NCI-H510A (cell line): ENCODE measurements at regions not wholly inside any gene's neighbourhood (a gene's known extent, or its start where the extent isn't known, plus 50 kb on each side); places are given as distances from the start of the nearest gene placed in this dataset.

Experiments
- DNase-seq: peaks from one replicate; lab custom pipeline; 2025; lab: John Stamatoyannopoulos, UW

DNA sequence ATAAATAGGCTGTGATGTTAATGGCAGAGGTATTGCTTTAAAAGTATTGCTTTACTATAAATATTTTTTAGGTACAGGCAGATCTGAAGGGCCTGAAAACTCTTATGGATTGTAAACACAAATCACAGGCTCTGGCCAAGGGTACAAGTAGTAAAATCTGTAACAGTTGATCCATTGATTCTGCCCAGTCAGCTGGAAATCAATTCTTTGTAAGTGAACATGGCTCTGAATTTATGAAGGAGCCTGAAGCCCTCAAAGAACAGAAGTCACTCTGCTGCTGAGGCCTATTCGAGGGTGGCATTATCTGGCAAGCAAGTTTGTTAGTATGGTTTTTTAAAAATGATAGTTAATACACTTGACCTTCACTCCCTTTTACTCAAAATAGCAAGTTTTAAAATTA is 834.0 kb upstream of the TMPRSS15 start:
- no peak for DNase-seq

DNA sequence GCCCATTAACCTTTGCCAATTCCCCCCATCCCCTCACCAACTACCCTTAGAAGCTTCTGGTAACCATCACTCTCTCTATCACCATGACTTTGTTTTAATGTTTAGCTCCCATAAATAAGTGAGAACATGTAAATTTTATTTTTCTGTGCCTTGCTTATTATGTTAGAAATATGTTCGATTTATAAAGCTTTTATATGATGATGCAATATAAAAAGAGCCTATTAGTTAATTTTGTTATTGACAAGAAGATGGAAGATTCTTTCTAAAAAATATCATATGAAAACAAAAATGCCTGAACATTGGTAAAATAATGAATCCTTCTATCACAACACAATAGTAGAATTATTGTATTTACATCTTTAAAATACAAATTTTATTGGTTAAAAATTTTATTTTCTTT is 836.1 kb upstream of the TMPRSS15 start:
- DNase-seq = no peak

DNA sequence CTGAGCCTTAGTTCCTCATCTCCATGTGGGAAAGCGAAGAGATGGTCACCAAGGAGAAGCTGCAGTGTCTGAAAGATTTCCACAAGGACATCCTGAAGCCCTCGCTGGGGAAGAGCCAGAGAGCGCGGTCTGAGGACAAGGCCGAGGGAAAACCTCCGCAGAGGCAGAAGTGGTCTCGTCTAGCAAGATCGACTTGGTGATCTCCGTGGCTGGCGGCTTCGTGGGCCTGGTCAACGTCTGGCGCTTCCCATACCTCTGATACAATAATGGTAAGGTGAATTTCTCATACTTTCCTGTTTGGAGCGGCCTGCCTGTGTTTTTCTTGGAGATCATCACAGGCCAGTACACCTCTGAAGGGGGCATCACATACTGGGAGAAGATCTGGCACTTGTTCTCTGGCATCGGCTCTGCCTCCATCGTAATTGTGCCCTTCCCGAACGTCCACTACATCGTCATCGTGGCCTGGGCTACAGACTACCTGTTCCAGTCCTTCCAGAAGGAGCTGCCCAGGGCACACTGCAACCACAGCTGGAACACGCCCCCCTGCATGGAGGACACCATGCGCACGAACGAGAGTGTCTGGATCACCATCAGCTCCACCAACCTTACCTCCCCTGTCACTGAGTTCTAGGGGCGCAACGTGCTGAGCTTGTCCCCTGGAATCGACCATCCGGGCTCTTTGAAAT is 841.1 kb upstream of the TMPRSS15 start:
- DNase-seq = no peak

DNA sequence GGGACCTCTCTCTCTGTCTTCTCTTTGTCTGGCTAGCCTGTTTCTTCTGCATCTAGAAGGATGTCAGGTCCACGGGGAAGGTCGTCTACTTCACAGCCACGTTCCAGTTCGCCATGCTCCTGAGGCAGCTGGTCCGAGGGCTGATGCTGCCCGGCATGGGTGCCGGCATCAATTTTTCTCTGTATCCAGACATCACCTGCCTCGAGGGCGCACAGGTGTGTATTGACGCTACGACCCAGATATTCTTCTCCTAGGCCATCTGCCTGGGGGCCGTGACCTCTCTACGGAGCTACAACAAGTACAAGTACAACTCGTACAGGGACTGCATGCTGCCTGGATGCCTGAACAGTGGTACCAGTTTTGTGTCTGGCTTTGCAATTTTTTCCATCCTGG is 841.6 kb upstream of the TMPRSS15 start:
- DNase-seq = no peak

DNA sequence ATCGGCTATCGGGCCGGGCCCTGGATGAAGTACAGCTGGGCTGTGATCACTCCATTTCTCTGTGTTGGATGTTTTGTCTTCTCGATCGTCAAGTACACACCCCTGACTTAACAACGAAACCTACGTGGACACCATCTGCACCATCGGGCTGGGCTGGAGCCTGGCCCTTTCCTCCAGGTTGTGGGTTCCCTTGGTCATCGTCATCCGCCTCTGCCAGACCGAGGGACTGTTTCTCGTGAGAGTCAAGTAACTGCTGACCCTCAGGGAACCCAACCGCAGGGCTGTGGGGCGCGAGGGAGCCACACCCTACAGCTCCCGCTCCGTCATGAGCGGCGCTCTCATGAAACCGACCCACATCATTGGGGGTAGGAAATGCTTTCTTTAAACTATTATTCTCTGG is 842.4 kb upstream of the TMPRSS15 start:
- DNase-seq = no peak

DNA sequence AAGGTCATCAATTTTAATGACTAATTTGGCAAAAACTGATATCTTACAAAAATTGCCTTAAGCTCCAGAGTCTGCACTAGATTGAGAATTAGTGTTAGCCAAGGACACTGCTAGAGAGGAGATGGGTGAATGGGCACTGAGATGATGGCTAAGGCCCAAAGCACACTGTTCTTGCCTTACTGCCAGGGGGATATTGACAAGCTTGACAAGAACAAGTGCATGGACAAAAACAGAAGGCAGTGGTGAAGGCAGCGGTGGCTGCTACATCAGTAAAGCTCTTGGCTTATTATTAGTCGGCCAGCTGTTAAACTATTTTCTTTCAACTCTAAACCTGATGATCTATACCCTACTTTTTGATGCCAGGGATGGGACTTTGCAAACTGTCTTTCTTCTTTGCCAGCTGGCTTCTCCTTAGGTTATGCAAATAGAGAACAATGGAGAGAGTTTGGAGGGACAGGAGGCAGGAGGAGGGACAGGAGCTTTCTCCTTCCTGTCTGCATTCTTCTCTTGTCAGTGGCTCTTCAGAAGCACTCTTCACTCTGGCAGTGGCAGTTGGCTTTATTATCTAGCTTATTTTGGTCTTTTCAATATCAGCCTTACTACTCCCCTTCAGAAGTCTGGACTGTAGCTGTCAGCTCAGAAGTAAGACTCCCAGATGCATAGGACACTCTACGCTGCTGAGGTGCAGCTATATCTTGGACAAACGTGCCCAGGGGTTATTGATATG is 853.5 kb upstream of the TMPRSS15 start:
- no peak for DNase-seq

DNA sequence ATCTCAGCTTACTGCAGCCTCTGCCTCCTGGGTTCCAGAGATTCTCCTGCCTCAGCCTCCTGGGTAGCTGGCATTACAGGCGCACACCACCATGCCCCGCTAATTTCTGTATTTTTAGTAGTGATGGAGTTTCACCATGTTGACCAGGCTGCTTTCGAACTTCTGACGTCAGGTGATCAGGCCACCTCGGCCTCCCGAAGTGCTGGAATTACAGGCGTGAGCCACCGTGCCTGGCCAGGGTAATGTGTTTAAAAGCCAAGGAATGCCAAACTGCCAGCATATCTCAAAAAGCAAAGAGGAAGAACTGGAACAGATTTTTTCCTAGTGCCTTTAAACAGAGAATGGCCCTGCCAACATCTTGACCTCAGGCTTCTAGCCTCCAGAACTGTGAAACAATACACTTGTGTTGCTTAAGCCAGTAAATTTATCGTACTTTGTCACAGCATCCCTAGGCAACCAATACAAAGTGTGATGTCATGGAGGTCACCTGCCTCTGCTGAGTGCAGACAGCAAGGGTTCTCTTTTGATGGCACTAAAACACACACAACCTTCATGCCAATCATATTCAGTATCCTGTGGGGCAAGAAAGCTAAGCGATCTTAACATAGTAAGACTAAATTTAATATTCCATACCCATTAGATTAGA is 858.3 kb upstream of the TMPRSS15 start:
- DNase-seq = no peak

DNA sequence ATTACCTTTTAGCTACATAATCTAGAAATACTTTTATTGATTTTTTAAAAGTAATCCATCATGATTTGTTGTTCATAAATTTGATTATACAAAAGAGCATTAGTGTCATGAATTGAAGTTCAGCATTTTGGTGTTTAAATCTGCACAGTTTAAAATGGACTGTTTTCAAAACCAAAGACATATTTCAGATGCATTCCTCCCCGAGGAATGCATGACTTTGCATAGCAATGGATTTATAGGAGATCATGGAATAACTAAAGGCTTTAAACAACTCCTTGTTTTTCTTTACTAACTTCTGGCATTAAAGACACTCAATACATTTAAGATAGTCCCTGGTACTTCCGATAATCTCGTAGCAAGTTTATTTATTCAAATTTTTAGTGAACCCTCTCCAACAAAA is 863.1 kb upstream of the TMPRSS15 start:
- DNase-seq = no peak

DNA sequence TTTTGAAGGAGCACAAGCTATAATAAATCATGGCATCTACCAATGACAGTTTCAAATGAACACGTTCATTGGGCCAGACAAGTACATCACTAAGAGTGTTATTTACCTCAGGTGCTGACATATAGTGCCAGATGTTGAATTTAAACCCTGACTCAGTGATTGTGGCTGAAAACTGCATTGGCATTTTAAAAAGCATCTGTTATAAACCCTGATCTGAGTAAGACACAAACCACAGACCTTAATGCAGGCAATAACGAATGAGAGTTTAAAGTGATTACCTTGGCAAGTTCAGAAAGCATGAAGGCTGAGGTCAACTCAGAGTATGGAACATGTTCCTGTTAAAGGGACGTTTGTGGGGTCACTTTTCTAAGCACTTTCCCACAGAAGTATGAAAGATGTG is 865.1 kb upstream of the TMPRSS15 start:
- DNase-seq = no peak

DNA sequence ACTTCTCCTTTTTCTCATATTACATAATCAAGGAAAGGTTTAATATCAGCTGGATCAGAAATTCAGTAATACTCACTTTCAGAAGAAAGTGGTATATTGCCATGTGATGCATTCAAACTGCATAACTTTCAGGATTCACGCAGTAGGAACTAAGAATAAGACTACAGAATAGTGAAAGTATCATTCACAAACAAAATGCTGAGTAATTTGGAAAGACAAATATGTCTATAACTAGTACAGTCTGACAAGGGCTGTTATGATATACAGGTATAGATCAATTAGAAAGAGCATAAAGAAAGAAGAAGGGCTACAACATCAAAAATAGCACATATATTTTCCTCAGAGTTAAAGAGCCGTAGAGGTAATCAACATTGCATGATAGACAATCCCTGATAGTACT is 871.5 kb upstream of the TMPRSS15 start:
- DNase-seq = no peak

DNA sequence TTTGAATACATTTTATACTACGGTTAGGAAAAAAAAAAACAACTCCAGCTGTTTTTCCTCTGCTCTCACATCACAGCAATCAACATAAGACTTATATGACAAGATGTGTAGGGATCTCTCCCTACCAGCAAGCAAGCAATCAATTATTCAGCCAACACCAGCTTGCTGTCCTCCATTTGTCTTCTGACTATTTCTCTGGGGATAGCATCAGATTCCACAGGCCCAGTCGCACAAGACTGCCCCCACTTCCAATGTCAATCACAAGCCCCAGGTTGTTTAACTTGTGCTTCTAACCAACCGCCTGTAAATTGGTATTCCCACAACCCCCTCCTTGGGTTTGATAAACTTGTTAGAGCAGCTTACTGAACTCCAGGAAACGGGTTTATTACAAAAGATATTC is 873.1 kb upstream of the TMPRSS15 start:
- no peak for DNase-seq

DNA sequence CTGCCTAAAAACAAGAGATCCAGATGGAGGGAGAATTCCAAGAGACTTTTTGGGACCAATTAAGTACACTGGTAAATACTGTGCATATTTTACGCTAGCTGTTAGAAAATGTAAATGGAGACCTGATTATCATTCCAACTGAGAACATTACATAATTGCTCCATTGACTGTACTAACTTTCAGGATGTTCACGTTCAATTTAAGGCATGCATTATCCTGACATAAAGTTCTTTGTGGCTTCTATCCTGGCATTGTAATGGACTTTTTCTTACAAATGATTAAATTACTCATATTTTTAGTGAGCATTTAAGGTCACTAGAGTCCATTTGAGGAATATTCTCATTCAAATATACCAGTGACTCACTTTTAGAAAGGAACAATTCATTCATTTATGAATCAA is 883.3 kb upstream of the TMPRSS15 start:
- no peak for DNase-seq

DNA sequence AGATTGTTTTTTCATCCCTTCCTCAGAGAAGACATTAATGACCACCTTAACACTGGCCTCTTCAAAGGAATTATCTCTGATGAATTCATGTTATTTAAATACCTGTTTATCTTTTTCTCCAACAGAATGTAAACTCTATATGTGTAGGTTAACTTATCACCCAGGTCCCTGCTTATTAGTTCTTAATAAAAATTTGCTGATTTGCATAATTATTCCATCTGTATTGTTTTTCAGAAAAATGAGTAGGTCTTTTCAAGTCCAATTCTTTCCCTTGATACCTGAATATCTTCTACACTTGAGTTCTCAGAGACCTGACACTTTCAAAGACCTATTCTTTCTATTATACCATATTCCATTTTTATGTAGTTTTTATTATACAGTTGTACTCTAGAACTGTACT is 886.7 kb upstream of the TMPRSS15 start:
- no peak for DNase-seq

DNA sequence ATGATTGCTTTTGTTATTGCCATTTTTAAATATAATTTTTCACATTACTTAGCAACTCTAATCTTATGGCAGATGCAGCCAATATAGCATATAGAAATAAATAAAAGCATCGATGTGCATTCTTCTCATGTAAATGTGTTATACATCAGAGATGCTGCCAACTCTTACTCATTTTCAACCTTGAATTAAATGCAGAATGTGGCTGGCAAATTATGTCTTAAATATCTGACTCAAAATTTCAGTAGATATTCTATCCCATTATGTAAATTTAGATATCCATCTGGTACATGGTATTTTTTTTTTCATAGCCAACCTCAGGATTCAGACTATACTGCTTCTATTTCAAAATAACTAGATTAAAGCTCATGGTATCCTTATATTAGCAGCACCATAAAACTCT is 916.7 kb upstream of the TMPRSS15 start:
- no peak for DNase-seq

DNA sequence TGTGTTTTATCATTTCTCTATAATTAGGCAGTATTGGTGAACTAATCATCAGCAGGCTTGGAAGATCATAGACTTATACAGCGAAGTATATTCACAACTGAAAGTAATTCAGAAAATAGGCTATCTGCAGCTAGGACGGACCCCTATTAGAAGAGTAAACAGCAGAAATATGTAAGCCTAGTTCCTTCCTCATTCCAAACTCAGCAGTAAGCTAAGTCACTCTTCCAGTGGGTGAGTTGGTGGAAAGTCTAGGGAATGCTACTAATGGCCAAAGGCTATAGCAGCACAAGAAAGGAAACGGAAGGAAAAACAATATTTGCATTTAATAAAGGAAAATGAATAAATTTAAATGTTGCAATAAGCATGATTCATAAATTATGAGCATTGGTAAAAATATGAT is 918.1 kb upstream of the TMPRSS15 start:
- DNase-seq = no peak

DNA sequence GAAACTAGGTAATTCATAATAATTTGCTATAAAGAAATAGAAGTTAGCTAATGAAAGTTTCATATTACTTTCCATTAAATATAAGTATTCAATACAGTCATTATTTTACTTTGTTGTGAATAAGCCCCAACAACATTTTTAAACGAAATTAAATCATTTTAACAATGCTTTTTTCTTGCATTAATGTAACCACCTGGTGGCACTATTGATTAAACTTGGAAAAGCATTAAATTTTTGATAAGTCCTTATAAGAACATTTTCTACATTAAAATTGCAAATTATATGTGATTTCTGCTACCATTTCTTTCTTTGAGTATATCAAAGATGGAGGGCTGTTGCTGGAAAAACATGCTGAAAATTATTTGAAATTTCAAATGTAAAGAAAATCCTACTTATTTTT is 918.8 kb upstream of the TMPRSS15 start:
- no peak for DNase-seq

DNA sequence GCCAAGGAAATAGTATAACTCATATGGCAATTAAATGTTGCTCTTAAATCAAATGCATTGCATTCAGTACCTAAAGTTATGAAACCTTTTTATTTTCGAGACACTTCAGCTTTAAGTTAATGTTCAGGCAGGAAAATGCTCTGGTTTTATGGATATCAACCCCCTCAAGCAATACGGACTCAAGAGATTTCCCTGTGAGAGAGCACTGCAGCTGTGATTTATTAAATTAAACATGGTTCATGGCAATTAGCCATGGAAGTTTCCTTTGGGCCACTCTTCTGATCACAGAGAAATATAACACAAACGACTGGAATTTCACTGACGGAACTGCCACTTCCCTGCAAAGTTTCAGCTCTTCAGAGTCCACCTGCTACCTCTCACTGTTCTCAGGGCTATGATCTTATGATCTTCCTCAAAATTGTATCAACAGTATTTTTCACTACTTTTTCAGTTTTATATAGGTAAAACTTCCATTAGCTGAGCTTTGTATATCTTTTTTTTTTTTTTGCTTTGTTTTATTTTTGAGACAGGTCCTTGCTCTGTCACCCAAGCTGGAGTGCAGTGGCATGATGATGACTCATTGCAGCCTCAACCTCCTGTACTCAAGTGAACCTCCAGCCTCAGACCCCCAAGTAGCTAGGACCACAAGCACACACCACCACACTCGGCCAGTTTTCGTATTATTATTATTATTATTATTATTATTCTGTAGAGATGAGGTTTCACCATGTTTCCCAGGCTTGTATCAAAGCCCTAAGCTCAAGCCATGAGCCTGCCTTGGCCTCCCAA is 923.1 kb upstream of the TMPRSS15 start:
- no peak for DNase-seq

DNA sequence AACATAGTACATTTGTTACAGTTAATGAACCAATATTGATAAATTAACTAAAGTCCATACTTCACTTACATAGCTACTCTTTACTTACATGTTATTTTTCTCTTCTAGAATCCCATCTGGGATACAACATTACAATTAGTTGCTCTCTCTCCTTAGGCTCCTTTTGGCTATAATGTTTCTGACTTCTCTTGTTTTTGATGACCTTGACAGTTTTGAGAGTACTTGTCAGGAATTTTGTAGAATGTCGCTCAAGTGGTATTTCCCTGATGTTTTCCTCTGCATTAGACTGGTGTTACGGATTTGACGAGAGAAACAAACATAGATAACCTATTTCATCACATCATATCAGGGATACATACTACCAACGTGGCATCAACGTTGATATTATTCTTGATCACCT is 925.4 kb upstream of the TMPRSS15 start:
- no peak for DNase-seq

DNA sequence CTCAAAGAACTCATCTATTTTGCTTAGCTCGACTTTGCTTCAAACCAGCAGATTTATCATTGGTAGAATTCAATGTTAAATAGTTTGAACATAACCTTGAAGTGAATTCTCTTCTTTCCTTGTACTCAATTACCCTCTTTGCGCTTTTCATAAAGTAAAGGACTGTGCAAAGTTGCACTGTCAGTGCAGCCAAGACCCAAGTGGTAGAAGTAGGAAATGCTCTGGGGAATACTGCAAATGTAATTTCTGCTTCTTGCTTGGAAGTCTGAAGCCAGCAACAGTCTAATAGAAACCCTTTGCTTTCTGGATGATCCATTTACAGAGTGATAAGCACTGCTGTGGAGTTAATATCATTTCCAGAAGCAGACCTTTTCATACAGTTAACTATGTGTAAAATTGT is 936.7 kb upstream of the TMPRSS15 start:
- DNase-seq = no peak

DNA sequence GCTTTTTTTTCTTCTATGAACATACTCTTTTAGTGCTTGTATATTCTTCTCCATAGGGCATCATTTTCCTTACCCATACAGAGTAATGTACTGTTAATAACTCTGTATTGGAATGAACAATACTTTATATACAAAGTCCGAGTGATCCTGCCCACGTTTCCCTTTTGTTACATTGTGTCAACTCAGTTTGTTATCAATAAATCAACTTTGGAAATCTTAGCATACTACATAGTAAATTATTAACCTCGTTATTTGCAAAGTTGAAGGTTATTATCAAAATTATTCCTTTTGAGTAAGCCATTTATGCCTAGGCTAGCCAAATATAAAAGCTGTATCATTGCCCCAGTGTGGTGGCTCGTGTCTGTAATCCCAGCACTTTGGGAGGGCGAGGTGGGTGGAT is 937.4 kb upstream of the TMPRSS15 start:
- DNase-seq = no peak

DNA sequence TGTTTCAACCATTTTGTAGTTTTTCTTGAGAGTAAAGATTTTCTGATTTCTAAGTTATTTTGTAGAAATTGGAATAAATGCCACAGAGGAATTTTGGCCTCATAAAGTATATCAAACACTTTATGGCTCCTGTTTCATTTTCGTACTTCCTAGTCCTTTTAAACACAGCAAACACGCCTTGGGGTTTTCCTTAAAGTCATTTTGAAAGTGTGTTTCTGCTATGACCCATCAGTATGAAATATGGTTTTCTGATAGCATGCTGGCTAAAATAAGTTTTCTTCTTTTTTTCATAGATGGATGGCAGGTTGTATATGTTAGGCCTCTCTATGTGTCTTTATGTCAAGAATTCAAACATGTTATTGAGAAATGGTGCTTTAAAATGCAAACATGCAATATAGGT is 940.1 kb upstream of the TMPRSS15 start:
- no peak for DNase-seq

DNA sequence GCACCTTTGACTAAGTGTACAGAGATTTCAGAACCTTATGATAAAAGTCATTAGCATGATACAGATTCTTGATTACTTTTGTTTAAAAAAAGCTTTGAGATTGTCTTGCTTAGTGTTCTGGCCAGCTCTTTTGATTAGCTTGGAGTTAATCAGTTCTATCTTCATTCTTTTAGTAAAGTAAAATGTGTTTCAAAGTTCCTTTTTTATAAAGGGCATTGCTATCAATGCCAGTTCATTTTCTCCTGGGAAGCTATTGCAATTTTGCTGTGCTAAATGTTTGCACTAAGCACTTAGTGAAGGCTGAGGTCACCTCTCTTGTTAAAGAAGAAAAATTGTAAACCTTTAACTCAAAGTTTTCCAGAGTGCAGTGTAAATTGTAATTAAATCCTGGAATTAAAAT is 946.7 kb upstream of the TMPRSS15 start:
- no peak for DNase-seq

DNA sequence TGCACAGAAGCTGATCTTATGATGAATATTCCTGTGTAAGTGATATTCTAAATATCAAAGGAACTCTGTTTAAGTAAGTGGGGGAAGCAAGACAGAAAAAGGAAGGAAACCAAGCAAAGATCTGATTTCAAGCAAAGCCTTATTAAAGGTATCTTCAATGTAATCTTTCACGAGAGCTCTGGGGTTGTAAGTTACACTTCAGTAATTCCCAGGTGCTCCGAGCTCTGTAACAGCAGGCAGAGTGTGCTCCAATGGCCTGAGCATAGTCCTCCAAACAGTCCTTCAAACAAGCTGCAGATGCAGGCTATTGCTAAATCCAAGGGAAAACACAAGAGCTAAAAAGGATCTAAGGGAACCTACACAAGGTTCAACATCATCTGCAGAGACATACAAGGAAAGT is 949.7 kb upstream of the TMPRSS15 start:
- DNase-seq = no peak
